ENCODE measurements at regions not wholly inside any gene's neighbourhood (a gene's known extent, or its start where the extent isn't known, plus 50 kb on each side); places are given as distances from the start of the nearest gene placed in this dataset.
A peak's percentile ranks its signal among the peaks of the same experiment; 100 is the strongest.

DNA sequence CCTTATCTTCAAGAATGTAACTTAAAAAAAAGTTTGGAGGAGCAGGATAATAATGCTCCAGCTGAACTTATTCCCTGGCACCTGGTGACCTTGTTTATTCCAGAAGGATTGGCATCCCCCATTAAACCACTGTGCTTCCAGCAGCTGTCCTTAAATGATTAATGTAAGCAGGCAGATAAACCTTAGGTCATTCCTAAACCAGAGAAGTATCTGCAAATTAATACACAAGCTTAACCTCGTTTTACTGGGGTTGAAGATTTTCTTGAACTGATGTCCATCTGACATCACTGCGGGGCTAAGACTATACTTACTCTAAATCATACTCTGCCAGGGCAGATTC, 116.1 kb upstream of the PALS2 start:
- DNase-seq (ENCODE audit: insufficient read length, low spot score) (no peak), FAIRE-seq (no peak)
- TF ChIP-seq POLR2A (IDR thresholded peaks at IDR 0.05; ENCODE audit: low read depth, low read length): no peak

GRCh38 chr7:24462117-24462516, 111.1 kb upstream of the PALS2 start:
- DNase-seq (ENCODE audit: insufficient read length, low spot score) (no peak), FAIRE-seq (no peak)

GRCh38 chr7:24462984-24463383, 110.3 kb upstream of the PALS2 start:
- DNase-seq (ENCODE audit: insufficient read length, low spot score) (no peak), FAIRE-seq (no peak)
- TF ChIP-seq POLR2A (IDR thresholded peaks at IDR 0.05; ENCODE audit: low read depth, low read length): no peak

More at GRCh38 chr7:24462117-24462516, 111.1 kb upstream of the PALS2 start:
- TF ChIP-seq POLR2A (IDR thresholded peaks at IDR 0.05; ENCODE audit: low read depth, low read length): no peak

DNA sequence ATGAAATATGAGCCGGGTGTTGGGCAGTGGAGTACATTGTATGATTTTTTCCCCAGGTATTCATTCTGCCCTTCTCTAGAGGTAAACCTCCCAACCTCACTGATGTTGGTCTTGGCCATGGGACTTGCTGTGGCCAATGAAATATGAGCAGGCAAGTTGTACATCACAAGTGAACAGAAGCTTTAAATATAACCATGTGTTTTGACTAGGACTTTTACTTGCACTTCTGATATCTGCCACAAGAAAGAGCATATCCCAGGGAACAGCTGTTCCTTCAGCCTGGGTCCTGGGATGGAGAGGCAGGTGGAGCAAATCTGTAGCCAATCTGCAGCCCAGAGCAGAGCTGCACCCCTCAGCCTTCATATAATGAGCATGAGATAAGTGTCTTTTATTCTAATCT, 109.8 kb upstream of the PALS2 start:
- no peak for FAIRE-seq
- no peak for DNase-seq (ENCODE audit: insufficient read length, low spot score)
- TF ChIP-seq POLR2A (IDR thresholded peaks at IDR 0.05; ENCODE audit: low read depth, low read length): no peak

DNA sequence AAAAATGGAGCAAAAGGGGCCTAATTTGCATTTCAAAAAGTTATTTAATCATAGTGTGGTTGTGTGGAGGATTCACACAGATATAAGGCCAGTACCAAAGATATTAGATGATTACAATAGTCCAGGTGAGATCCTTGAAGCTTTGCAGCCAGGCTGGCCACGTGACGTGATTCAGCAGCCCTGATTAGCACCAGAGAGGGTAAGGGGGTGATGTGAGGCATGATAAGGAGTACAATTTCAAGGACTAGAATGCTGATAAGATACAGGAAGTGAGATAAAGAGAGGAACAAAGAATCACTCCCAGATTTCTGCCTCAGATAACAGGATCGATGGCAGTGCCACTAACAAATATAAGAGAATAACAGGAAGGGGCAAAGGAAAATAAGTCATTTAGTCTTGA, 108.4 kb upstream of the PALS2 start:
- FAIRE-seq: no peak
- no peak for DNase-seq (ENCODE audit: insufficient read length, low spot score)
- no peak for TF ChIP-seq POLR2A (IDR thresholded peaks at IDR 0.05; ENCODE audit: low read depth, low read length)

DNA sequence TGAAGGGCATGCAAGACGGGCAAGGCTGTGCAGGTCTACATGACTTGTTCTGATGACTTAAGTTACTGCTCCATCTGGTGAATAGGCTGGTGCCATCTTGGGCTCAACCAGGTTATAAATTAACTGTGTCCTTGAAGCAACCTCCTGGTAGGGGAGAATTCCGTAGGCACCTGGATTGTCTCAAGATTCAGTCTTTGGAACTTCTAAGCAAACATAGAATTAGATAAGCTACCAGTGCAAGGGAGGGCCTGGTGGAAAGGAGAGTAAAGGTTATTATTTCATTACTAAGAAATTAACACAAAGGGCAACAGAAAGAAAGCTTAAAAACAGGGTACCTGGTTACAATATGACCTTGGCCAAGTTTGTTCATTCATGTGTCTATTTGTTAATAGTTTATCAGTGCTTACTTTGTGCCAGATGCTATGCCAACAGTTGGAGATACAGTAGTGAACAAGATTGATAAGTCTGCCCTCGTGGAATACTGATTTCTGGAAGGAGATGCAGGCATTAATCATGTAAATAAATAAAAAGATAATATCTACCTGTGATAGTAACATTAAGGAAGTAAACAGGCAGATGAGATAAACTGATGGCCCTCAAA, 107.0 kb upstream of the PALS2 start:
- DNase-seq (ENCODE audit: insufficient read length, low spot score) (no peak), FAIRE-seq (no peak)
- no peak for TF ChIP-seq POLR2A (IDR thresholded peaks at IDR 0.05; ENCODE audit: low read depth, low read length)

DNA sequence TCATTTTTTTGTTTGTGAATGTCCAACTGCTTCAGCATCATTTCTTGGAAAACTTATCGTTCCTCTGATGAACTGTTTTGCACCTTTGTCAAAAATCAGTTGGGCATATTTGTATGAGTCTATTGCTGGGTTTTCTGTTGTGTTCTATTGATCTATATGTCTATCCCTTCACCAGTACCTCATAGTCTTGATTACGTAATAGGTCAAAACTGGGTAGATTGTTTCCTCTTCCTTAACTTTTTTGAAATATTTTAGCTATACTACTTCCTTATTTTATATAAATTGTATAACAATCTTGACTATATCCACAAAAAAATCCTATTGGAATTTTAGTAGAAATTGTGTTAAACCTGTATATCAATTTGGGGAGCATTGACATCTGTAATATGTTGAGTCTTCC, 104.1 kb upstream of the PALS2 start:
- no peak for DNase-seq (ENCODE audit: insufficient read length, low spot score)
- no peak for FAIRE-seq
- TF ChIP-seq POLR2A (IDR thresholded peaks at IDR 0.05; ENCODE audit: low read depth, low read length): no peak

GRCh38 chr7:24472093-24472492, 101.2 kb upstream of the PALS2 start:
- FAIRE-seq (peak; percentile 36), DNase-seq (ENCODE audit: insufficient read length, low spot score) (no peak)
- no peak for TF ChIP-seq POLR2A (IDR thresholded peaks at IDR 0.05; ENCODE audit: low read depth, low read length)

DNA sequence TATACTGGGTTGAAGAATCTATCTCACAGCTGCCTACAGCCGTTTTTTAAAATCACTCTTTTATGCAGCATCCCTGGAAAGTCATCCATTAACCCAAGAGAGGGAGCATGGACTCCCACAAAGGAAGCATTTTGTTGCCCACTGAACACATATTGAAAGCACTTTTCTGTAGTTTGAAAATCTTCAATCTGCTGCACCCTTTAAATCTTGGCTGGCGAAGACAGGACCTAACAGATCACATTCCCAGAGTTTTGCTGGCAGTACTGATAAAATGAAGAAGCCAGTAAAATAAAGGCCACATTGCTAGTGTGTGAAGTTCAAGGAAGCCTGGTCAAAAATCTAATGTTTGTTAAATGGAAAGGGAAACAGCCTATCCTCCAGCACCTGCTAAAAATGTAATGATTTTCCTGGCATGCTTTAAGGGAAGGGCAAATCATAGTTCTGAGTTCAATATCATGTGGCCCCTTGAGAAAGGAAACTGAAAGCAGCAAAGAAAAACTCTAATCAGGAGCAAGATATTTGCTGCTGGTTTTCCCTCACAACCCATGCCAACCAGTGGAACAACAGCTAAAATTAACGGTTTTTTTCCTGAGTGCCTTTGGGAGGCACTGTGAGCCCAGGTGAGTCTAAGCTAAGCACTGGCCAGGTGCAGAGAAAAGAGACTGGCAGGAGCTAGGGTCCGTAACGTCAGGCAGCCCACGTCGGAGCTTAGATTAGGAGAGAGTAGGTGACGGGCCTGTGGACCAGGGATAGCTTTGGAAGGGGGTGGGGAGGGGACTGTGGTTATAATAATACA, 97.9 kb upstream of the PALS2 start:
- no peak for DNase-seq (ENCODE audit: insufficient read length, low spot score)
- FAIRE-seq: no peak
- TF ChIP-seq POLR2A (IDR thresholded peaks at IDR 0.05; ENCODE audit: low read depth, low read length): no peak

DNA sequence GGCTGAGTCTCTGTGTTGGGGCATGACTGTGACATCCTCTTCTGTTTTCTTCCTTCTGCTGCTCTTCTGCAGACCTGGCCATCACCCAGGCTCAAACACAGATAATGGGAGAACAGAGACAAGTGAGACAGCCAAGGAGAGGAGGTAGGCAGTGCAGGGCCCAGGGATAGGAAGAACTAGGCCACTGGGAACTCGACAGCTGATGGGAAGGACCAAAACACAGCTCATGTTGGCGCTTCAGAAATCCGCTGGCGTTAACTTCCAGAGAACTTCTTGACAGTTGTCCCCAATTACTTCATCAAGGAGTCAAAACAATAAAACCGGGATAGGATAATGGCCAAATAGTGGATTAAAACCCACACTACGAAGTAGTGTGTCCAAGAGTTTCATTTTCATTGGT, 97.0 kb upstream of the PALS2 start:
- FAIRE-seq (no peak), DNase-seq (ENCODE audit: insufficient read length, low spot score) (no peak)
- TF ChIP-seq POLR2A (IDR thresholded peaks at IDR 0.05; ENCODE audit: low read depth, low read length): no peak

- DNase-seq (ENCODE audit: insufficient read length, low spot score) (peak; percentile 57), FAIRE-seq (peak; percentile 27)
- no peak for TF ChIP-seq POLR2A (IDR thresholded peaks at IDR 0.05; ENCODE audit: low read depth, low read length)
Observed at GRCh38 chr7:24477398-24478136, 95.7 kb upstream of the PALS2 start.

- DNase-seq (ENCODE audit: insufficient read length, low spot score): no peak
- TF ChIP-seq POLR2A (IDR thresholded peaks at IDR 0.05; ENCODE audit: low read depth, low read length): no peak
- FAIRE-seq: no peak
Observed at GRCh38 chr7:24478137-24478655, 95.1 kb upstream of the PALS2 start.

DNA sequence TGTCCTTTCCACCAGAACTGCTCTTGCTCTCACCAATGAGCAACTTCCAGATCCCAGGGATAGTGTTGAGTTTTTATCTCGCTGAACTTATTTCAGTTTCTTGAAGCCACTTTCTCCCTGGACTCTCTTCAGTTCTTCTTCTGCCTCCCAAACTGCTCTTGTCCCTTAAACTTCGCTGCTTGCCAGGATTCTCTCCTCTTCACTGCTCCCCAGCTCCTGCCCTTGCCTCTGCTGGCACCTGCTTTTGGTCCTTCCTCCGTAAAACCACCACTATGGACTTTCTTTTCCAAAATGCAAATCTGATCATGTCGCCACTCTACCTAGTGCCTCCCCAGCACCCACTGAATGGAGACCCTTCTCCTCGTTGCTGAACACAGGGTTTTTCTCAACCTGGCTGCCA, 92.8 kb upstream of the PALS2 start:
- DNase-seq (ENCODE audit: insufficient read length, low spot score) (no peak), FAIRE-seq (no peak)
- no peak for TF ChIP-seq POLR2A (IDR thresholded peaks at IDR 0.05; ENCODE audit: low read depth, low read length)

DNA sequence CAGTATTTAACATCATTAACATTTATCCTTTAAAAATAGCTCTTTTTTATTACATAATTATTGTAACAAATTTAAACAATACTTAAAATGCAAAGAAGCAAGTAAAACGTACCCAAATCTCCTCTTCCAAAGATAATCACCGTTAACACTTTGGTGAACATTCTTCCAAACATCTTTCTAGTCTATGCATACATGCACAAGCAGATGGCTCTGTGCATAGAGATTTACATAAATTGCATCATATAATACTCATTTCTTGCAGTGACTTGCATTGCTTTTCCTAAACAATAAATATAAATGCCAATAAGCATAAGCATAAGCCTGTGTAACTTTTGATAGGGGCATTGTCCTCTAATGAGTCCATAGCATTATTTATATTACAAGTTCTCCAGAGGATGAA, 89.4 kb upstream of the PALS2 start:
- no peak for FAIRE-seq
- no peak for DNase-seq (ENCODE audit: insufficient read length, low spot score)
- no peak for TF ChIP-seq POLR2A (IDR thresholded peaks at IDR 0.05; ENCODE audit: low read depth, low read length)

Data from H54 (cell line).